HG02852 (cell line): ENCODE measurements at regions not wholly inside any gene's neighbourhood (a gene's known extent, or its start where the extent isn't known, plus 50 kb on each side); places are given as distances from the start of the nearest gene placed in this dataset.

Source experiments
- ATAC-seq: cut with Tn5 transposase; IDR thresholded peaks from one replicate; pipeline ENCODE4 v1.9.1; 2021; ENCODE audit warnings: mild to moderate bottlenecking, moderate library complexity; ENCODE audit not compliant: unreplicated experiment

GRCh38 chr12:124184456-124184855 lies 110.4 kb upstream of the RFLNA start:
- no peak for ATAC-seq

GRCh38 chr12:124185971-124186686 lies 108.8 kb upstream of the RFLNA start:
- ATAC-seq: no peak

GRCh38 chr12:124188084-124188483 lies 106.8 kb upstream of the RFLNA start:
- no peak for ATAC-seq

- ATAC-seq: no peak
Measured at GRCh38 chr12:124188561-124189405, 106.1 kb upstream of the RFLNA start.

- no peak for ATAC-seq
Measured at GRCh38 chr12:124190312-124191023, 104.4 kb upstream of the RFLNA start.

- no peak for ATAC-seq
Measured at GRCh38 chr12:124191024-124191359, 103.9 kb upstream of the RFLNA start.

- no peak for ATAC-seq
Measured at GRCh38 chr12:124191966-124192365, 102.9 kb upstream of the RFLNA start.

GRCh38 chr12:124194264-124194892 lies 100.5 kb upstream of the RFLNA start:
- ATAC-seq: no peak

- ATAC-seq: no peak
Measured at GRCh38 chr12:124194893-124195566, 99.9 kb upstream of the RFLNA start.

- ATAC-seq: no peak
Measured at GRCh38 chr12:124195567-124195942, 99.3 kb upstream of the RFLNA start.

- no peak for ATAC-seq
Measured at GRCh38 chr12:124196236-124196635, 98.7 kb upstream of the RFLNA start.

GRCh38 chr12:124201248-124201647 lies 93.6 kb upstream of the RFLNA start:
- ATAC-seq: no peak

- ATAC-seq: no peak
Measured at GRCh38 chr12:124203176-124203575, 91.7 kb upstream of the RFLNA start.

- no peak for ATAC-seq
Measured at GRCh38 chr12:124205405-124205804, 89.5 kb upstream of the RFLNA start.

- ATAC-seq: no peak
Measured at GRCh38 chr12:124207049-124207448, 87.8 kb upstream of the RFLNA start.

GRCh38 chr12:124207617-124208016 lies 87.3 kb upstream of the RFLNA start:
- ATAC-seq: no peak

GRCh38 chr12:124208489-124208888 lies 86.4 kb upstream of the RFLNA start:
- no peak for ATAC-seq

GRCh38 chr12:124210991-124211577 lies 83.8 kb upstream of the RFLNA start:
- ATAC-seq: no peak

GRCh38 chr12:124211753-124212152 lies 83.1 kb upstream of the RFLNA start:
- no peak for ATAC-seq

GRCh38 chr12:124213666-124214347 lies 81.1 kb upstream of the RFLNA start:
- ATAC-seq: no peak
